Aorta (tissue), 5 donors: ENCODE measurements at regions not wholly inside any gene's neighbourhood (a gene's known extent, or its start where the extent isn't known, plus 50 kb on each side); places are given as distances from the start of the nearest gene placed in this dataset.
"Not testable (repeated sequence)": the region's sequence is repeated elsewhere in the genome, so short reads cannot be mapped to it uniquely, and the experiment has no call there.

ENCODE experiments used
- ATAC-seq: fragments of 200-7000 bp; cut with Tn5 transposase; one replicate; pipeline ENCODE4 v1.9.1; 2022; ENCODE audit warnings: moderate library complexity; ENCODE audit not compliant: low FRiP score
- DNase-seq, 2 donors: peaks; one replicate each; pipeline ENCODE4 v3.0.0-alpha.2; 2020
- H3K27ac ChIP-seq, 2 donors: one replicate each; pipeline ENCODE4 v1.5.1; 2013; ENCODE audit warnings: low read length in 2 of 2, mild to moderate bottlenecking in 2 of 2, moderate library complexity in 2 of 2, control low read depth in 1 of 2, inconsistent platforms in 1 of 2, low read depth in 1 of 2
- H3K27me3 ChIP-seq, 2 donors: one replicate each; pipeline ENCODE4 v1.6.1; 2013; ENCODE audit warnings: control low read depth in 1 of 2, low read length in 1 of 2, mild to moderate bottlenecking in 1 of 2, moderate library complexity in 1 of 2; ENCODE audit not compliant: insufficient read depth in 2 of 2, control insufficient read depth in 1 of 2
- H3K36me3 ChIP-seq, 2 donors: one replicate each; pipeline ENCODE4 v1.6.1; 2013; ENCODE audit warnings: control low read depth in 1 of 2, low read length in 1 of 2, mild to moderate bottlenecking in 1 of 2; ENCODE audit not compliant: insufficient read depth in 2 of 2, control insufficient read depth in 1 of 2
- H3K4me1 ChIP-seq, 2 donors: one replicate each; pipeline ENCODE4 v1.6.1; 2013; ENCODE audit warnings: low read length in 2 of 2, control low read depth in 1 of 2, mild to moderate bottlenecking in 1 of 2, moderate library complexity in 1 of 2; ENCODE audit not compliant: insufficient read depth in 2 of 2, control insufficient read depth in 1 of 2
- H3K4me3 ChIP-seq, 2 donors: one replicate each; pipeline ENCODE4 v1.5.1; 2013; ENCODE audit warnings: low read length in 2 of 2, control low read depth in 1 of 2, mild to moderate bottlenecking in 1 of 2
- H3K9me3 ChIP-seq: one replicate; pipeline ENCODE4 v1.6.1; 2013; ENCODE audit warnings: mild to moderate bottlenecking, low read length; ENCODE audit not compliant: control insufficient read depth
- WGBS, 2 donors: extraction: QIAGEN DNeasy Blood & Tissue Kit; methylation state at CpG; one replicate each; pipeline ENCODE4 v1.1.7; 2013; 5-methylcytosine and 5-hydroxymethylcytosine counted together
- intact Hi-C, 2 donors: fragments of 100-400 bp; cut with DNase I; formaldehyde crosslinking; loops; one replicate each; pipeline versions ENCODE4 v1.14.2 to v1.15.0; 2022
- donor health status: healthy with polysubstance abuse.
- donor health status: Bipolar disorder and iron deficiency.
- donor health status: DM: no; HTN: no; CAD: no.
- donor health status: DM: no; HTN: no; CAD: no.
- donor health status: DM: yes; HTN: yes; CAD: no.

DNA sequence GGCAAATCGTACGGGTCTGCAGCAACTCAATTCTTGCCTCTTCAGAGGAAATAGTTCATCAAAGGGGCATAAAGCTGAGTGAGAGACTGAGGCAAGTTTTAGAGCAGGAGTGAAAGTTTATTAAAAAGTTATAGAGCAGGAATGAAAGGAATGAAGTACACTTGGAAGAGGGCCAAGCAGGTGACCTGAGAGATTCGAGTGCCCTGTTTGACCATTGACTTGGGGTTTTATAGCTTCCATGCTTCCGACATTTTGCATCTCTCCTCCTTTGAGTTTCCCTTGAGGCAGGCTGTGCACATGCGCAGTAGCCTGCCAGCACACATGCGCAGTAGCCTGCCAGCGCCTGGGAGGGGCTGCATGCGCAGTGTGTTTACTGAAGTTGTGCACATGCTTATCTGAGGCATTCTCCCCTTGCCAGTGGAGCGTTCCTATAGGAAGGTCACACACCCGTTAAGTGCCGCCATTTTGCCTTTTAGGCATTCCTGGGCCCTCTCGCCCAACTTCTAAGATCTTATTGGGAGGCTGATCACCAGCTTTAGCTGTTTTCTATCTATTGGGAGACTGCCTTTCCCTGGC is 265.5 kb upstream of the MGAT5 start:
- WGBS, 2 donors: 87 to 88% methylated on average over 12 of the region's 12 CpGs
- H3K4me3 ChIP-seq: no peak overlapping the region
- intact Hi-C loops: no loop called here
- H3K27me3 ChIP-seq: no peaks in the 10 kb centered on the region
- H3K36me3 ChIP-seq: no peaks in the 10 kb centered on the region
- ATAC-seq: no peak
- no peak overlapping the region for H3K27ac ChIP-seq
- no peaks in the 10 kb centered on the region for H3K4me1 ChIP-seq
- no peaks in the 10 kb centered on the region for H3K9me3 ChIP-seq
- DNase-seq: no peak

DNA sequence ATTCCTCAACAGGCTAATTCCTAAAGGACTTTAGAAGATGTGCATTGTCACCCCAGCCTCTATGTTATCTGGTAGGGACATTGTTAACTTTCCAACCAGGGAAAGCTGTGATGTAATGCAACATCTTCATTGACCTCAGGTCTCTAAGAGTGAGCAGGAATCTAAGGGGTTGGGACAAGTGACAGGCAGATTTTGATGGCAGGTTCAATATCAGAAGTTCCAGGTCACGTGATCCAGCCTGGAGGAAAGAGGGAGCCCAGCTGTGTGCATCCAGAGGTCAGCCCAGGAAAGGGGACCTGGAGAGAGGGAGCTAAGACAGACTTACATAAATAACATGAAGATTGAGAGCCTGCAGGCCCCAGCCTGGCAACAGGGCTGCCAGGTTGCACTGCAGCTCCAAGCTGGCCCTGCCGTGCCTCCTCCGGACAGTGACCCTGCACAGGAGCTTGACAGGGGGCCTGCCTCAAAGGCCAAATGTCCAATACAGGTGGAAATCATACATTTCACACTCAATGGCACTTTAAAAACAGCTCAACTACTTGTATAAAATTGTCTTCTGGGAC is 262.2 kb upstream of the MGAT5 start:
- Histone ChIP-seq H3K4me1 (no peaks in the 10 kb centered on the region), H3K27me3 (no peaks in the 10 kb centered on the region), H3K36me3 (no peaks in the 10 kb centered on the region), H3K4me3 (no peak overlapping the region), H3K9me3 (no peaks in the 10 kb centered on the region), H3K27ac (no peak overlapping the region)
- intact Hi-C loops: no loop called here
- no peak for ATAC-seq
- no peak for DNase-seq
- WGBS, 2 donors: 87 to 89% methylated on average over 3 of the region's 3 CpGs

DNA sequence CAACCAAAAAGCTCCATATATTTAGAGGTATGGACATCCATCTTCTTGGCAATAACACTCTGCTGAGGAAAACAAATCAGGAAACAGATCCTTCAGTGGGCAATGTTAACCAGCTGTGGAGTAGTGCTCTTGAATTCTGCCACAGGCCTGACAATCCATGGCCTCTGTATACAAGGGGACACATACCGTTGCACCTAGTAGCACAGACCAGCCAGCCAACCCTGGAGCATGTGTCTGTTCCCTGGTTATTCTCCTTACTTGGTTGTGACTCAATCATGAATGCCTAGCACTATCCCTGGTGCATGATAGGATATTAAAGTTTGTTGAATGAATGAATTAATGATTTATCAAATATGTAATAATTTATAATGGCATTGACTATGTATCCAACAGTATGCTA is 261.4 kb upstream of the MGAT5 start:
- Histone ChIP-seq H3K4me3 (no peak overlapping the region), H3K4me1 (no peaks in the 10 kb centered on the region), H3K27me3 (no peaks in the 10 kb centered on the region), H3K27ac (no peak overlapping the region), H3K36me3 (no peaks in the 10 kb centered on the region), H3K9me3 (no peaks in the 10 kb centered on the region)
- ATAC-seq: no peak
- DNase-seq: no peak
- WGBS, 2 donors: 87 to 91% methylated on average over 1 of the region's 1 CpG
- intact Hi-C loops: no loop called here

DNA sequence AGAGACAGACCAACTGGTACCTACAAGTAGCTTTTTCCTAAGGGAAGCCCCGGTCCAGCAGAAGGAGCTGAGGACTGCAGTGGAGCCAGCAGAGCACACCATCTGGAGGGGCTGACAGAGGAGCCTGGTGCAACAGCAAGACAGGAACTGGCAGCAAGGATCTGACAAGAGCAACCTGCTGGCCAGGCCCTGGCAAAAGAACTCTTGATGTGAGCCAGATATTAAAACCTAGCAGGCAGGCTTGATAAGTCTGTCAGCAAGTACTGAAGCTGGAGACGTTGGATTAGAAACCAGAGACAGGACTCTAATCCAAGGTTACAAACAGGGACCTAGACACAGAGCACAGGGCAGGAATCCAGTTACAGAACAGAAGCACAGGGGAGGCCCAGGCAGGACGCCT is 260.7 kb upstream of the MGAT5 start:
- Histone ChIP-seq H3K27me3 (no peaks in the 10 kb centered on the region), H3K9me3 (no peaks in the 10 kb centered on the region), H3K4me3 (no peak overlapping the region), H3K27ac (no peak overlapping the region), H3K36me3 (no peaks in the 10 kb centered on the region), H3K4me1 (no peaks in the 10 kb centered on the region)
- intact Hi-C loops: no loop called here
- WGBS, 2 donors: 9 to 12% methylated on average over 3 of the region's 3 CpGs
- ATAC-seq (no peak), DNase-seq (no peak)

DNA sequence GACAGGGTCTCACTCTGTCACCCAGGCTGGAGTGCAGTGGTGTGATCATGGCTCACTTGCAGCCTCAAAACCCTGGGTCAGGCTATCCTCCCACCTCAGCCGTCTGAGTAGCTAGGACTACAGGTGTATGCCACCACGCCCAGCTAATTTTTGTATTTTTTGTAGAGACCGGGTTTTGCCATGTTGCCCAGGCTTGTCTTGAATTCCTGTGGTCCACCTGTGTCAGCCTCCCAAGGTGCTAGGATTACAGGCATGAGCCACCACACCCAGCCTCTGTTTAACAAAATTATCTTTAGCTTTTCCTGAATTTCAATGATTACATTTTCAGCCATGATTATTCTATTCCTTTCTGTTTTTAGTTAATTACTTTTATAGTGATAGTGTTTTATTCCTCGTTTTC is 255.1 kb upstream of the MGAT5 start:
- intact Hi-C loops, H3K27ac ChIP-seq, H3K27me3 ChIP-seq, H3K4me3 ChIP-seq, H3K9me3 ChIP-seq, DNase-seq, H3K4me1 ChIP-seq, H3K36me3 ChIP-seq, ATAC-seq: not testable (repeated sequence)
- WGBS, 2 donors: 83 to 85% methylated on average over 4 of the region's 4 CpGs

DNA sequence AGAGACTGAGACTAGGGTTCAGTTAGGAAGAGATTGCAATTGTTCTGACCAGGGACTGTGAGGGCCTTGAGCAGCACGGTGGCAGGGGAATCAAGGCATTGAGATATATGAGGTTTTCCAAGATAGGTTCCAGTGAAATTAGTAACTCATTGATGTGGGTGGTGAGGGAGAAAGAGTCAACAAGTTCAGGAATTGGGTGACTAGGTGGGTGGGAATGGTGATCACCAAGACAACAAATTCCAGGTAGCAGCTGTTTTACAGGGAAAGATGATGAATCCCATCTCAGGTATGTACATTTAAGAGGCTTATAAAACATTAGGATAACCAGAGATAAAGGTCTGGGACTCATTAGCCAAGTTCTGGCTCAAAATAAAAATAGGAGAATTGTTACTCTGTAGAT is 251.5 kb upstream of the MGAT5 start:
- Histone ChIP-seq H3K9me3 (peaks cover 1% of the 10 kb centered on the region), H3K4me3 (no peak overlapping the region), H3K27ac (no peak overlapping the region), H3K27me3 (no peaks in the 10 kb centered on the region), H3K4me1 (no peaks in the 10 kb centered on the region), H3K36me3 (no peaks in the 10 kb centered on the region)
- 83 to 91% methylated on average over 1 of the region's 1 CpG for WGBS, 2 donors
- ATAC-seq (no peak), DNase-seq (no peak)
- intact Hi-C loops: no loop called here

DNA sequence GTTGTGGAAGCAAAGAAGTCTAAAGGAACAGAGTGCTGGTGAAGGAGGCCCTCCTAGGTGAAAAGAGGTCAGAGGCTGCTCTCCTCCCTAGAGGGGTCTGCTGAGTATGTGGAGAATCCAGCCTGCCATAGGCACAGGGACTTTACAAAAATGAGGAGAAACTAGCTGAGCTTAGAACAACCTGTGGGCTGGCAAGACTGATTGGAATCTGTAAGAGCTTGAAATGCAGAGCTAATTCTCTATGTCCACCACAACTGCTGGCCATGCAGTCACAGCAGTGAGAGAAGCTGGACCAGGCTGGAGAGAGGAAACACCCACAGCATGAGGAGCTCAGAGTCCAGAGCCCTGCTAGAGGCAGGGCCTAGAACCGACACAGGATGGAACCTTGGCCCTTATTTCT is 251.0 kb upstream of the MGAT5 start:
- no peak for DNase-seq
- Histone ChIP-seq H3K27me3 (no peaks in the 10 kb centered on the region), H3K27ac (no peak overlapping the region), H3K4me3 (no peak overlapping the region), H3K36me3 (no peaks in the 10 kb centered on the region), H3K4me1 (no peaks in the 10 kb centered on the region), H3K9me3 (peaks cover 1% of the 10 kb centered on the region)
- intact Hi-C loops: no loop called here
- 0% methylated on average over 1 of the region's 1 CpG for WGBS, 2 donors
- no peak for ATAC-seq

DNA sequence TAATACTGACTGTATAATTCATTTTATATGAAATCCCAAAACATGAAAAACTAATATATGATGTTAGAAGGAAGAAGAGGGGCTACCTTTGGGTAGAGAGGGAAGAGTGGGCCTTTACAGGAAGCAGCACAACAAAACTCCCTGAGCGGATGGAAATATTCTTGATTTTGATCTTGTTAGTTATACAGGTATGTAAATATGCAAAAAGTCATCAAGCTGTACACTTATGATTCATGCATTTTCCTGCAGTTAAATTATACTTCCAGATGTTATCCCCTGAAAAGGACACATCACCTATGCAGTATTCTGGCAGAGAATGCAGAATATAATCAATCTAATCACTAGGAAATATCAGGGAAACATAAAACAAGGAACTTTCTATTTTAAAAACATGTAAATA is 249.4 kb upstream of the MGAT5 start:
- H3K27me3 ChIP-seq: no peaks in the 10 kb centered on the region
- no peak for ATAC-seq
- peaks cover 1% of the 10 kb centered on the region for H3K9me3 ChIP-seq
- no peak overlapping the region for H3K27ac ChIP-seq
- H3K4me3 ChIP-seq: no peak overlapping the region
- H3K36me3 ChIP-seq: no peaks in the 10 kb centered on the region
- no peak for DNase-seq
- H3K4me1 ChIP-seq: no peaks in the 10 kb centered on the region
- intact Hi-C loops: no loop called here
- 88 to 95% methylated on average over 1 of the region's 1 CpG for WGBS, 2 donors

DNA sequence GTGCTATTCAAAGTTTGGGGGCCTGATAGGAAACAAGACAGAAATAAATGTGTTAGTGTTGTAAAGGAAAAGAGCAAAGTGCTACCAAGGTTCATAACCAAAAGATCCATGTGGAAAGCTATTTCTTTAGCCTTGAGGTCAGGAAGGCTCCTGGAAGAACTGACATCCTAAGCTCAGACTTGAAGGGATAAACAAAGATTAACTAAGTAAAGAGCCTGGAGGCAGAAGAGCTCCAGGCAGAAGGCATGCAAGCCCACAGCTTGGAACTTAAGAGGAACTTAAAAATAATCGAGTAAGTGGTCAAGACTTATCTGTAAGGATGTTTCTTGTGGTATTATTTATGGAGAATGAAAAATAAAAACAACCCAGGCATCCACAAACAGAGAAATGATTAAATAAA is 245.0 kb upstream of the MGAT5 start:
- Histone ChIP-seq H3K9me3 (peaks cover 3% of the 10 kb centered on the region), H3K27ac (no peak overlapping the region), H3K4me3 (no peak overlapping the region), H3K36me3 (no peaks in the 10 kb centered on the region), H3K27me3 (no peaks in the 10 kb centered on the region), H3K4me1 (no peaks in the 10 kb centered on the region)
- DNase-seq: no peak
- intact Hi-C loops: no loop called here
- ATAC-seq: no peak
- 62 to 65% methylated on average over 1 of the region's 1 CpG for WGBS, 2 donors
